Neural cell (in vitro differentiated cells): ENCODE measurements at regions not wholly inside any gene's neighbourhood (a gene's known extent, or its start where the extent isn't known, plus 50 kb on each side); places are given as distances from the start of the nearest gene placed in this dataset.

Source experiments
- H2AFZ ChIP-seq: fragments of 200-600, 300-800 bp; sonication (generic), shearing (Covaris generic); 2 replicates; pipeline ENCODE4 v1.6.0; 2014; ENCODE audit warnings: low read depth, mild to moderate bottlenecking, antibody characterized with exemption, low read length, moderate library complexity
- H3F3A ChIP-seq: fragments of 200-600 bp; shearing (Covaris generic); 2 replicates; pipeline ENCODE4 v1.6.1; 2016; ENCODE audit warnings: mild to moderate bottlenecking, moderate library complexity, mixed read lengths, antibody characterized with exemption, low read length; ENCODE audit not compliant: insufficient read depth, poor library complexity, severe bottlenecking
- H3K27ac ChIP-seq: fragments of 200-600, 300-800 bp; sonication (generic), shearing (Covaris generic); 2 replicates; pipeline ENCODE4 v1.5.1; 2014; ENCODE audit warnings: mild to moderate bottlenecking, low read length, moderate library complexity
- H3K27me3 ChIP-seq: fragments of 300-800, 200-600 bp; sonication (generic), shearing (Covaris generic); 2 replicates; pipeline ENCODE4 v1.6.0; 2014; ENCODE audit warnings: mild to moderate bottlenecking, low read depth, low read length, moderate library complexity; ENCODE audit not compliant: insufficient read depth
- H3K36me3 ChIP-seq: fragments of 300-800, 200-600 bp; sonication (generic), shearing (Covaris generic); 2 replicates; pipeline ENCODE4 v1.5.1; 2014; ENCODE audit warnings: mild to moderate bottlenecking, antibody characterized with exemption, low read length, moderate library complexity; ENCODE audit not compliant: insufficient read depth
- H3K4me2 ChIP-seq: fragments of 300-800, 200-600 bp; sonication (generic), shearing (Covaris generic); 2 replicates; pipeline ENCODE4 v1.6.0; 2014; ENCODE audit warnings: mild to moderate bottlenecking, low read length
- H3K4me3 ChIP-seq: fragments of 300-800, 200-600 bp; sonication (generic), shearing (Covaris generic); 2 replicates; pipeline ENCODE4 v1.5.1; 2014; ENCODE audit warnings: mild to moderate bottlenecking, low read length, moderate library complexity
- H3K79me2 ChIP-seq: fragments of 200-600 bp; shearing (Covaris generic); replicated peaks from 2 replicates; pipeline ENCODE4 v1.6.0; 2014; ENCODE audit warnings: mild to moderate bottlenecking, low read length, moderate library complexity; ENCODE audit not compliant: insufficient read depth
- H3K9ac ChIP-seq: fragments of 300-800, 200-600 bp; sonication (generic), shearing (Covaris generic); 2 replicates; pipeline ENCODE4 v1.6.1; 2016; ENCODE audit warnings: mild to moderate bottlenecking, low read length, mixed read lengths
- H3K9me2 ChIP-seq: fragments of 200-600 bp; shearing (Covaris generic); 2 replicates; pipeline ENCODE4 v1.6.1; 2016; ENCODE audit warnings: mild to moderate bottlenecking, low read length, mixed read lengths; ENCODE audit not compliant: insufficient read depth
- H3K9me3 ChIP-seq: fragments of 200-600, 300-800 bp; sonication (generic), shearing (Covaris generic); 2 replicates; pipeline ENCODE4 v1.6.1; 2016; ENCODE audit warnings: mild to moderate bottlenecking, mixed run types, low read length, moderate library complexity, mixed read lengths
- H4K20me1 ChIP-seq: fragments of 200-600 bp; shearing (Covaris generic); 2 replicates; pipeline ENCODE4 v1.6.1; 2016; ENCODE audit warnings: mild to moderate bottlenecking, mixed run types; ENCODE audit not compliant: insufficient read depth
- EP300 ChIP-seq: fragments of 450-650 bp; conservative IDR thresholded peaks from 2 replicates; pipeline ENCODE4 v1.6.1; 2014; ENCODE audit warnings: antibody characterized with exemption, mild to moderate bottlenecking, moderate library complexity; ENCODE audit not compliant: poor library complexity, severe bottlenecking
- EZH2 ChIP-seq: fragments of 200-600, 300-800 bp; shearing (Covaris generic), sonication (generic); IDR thresholded peaks from 2 replicates; pipeline ENCODE4 v1.6.1; 2014; ENCODE audit warnings: antibody characterized with exemption, low read length, borderline replicate concordance, mild to moderate bottlenecking; ENCODE audit not compliant: insufficient read depth, poor library complexity, severe bottlenecking
- MXI1 ChIP-seq: fragments of 450-650 bp; conservative IDR thresholded peaks from 2 replicates; pipeline ENCODE4 v1.6.1; 2014; ENCODE audit warnings: antibody characterized with exemption, mild to moderate bottlenecking; ENCODE audit not compliant: poor library complexity, severe bottlenecking
- POLR2AphosphoS5 ChIP-seq: IDR thresholded peaks from 2 replicates; pipeline ENCODE4 v1.6.1; 2012
- RAD21 ChIP-seq: fragments of 450-650 bp; conservative IDR thresholded peaks from 2 replicates; pipeline ENCODE4 v1.6.1; 2014; ENCODE audit warnings: antibody characterized with exemption, mild to moderate bottlenecking, moderate library complexity
- REST ChIP-seq: IDR thresholded peaks from 2 replicates; pipeline ENCODE4 v1.6.1; 2012; ENCODE audit warnings: borderline replicate concordance
- SMC3 ChIP-seq: fragments of 450-650 bp; conservative IDR thresholded peaks from 2 replicates; pipeline ENCODE4 v1.6.1; 2014; ENCODE audit warnings: antibody characterized with exemption, mild to moderate bottlenecking, moderate library complexity; ENCODE audit not compliant: poor library complexity
- TAF1 ChIP-seq: IDR thresholded peaks from 2 replicates; pipeline ENCODE4 v1.6.1; 2012; ENCODE audit warnings: low read depth
- TF ChIP-seq, protein P1 (sequence below): fragments of 450-650 bp; IDR thresholded peaks from 2 replicates; pipeline ENCODE4 v1.5.1; 2014; ENCODE audit warnings: antibody characterized with exemption, mild to moderate bottlenecking, moderate library complexity; ENCODE audit not compliant: poor library complexity, severe bottlenecking

DNA sequence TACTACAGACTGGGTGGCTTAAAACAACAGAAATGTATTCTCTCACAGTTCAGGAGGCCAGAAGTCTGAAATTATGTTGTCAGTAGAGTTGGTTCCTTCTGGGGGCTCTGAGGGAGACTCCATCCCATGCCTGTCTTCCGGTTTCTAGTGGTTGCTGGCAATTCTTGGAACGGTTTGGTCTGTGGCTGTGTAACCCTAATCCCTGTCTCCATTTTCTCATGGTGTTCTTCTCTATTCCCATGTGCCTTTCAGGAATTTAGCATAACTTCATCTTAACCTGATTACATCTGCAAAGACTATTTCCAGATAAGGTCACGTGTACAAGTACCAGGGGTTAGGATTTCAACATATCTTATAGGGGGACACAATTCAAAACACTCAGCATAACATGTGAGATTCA, 73.2 kb downstream of the FAM241B start:
- Histone ChIP-seq H3K27me3 (no peaks in the 10 kb centered on the region), H3F3A (no peaks in the 10 kb centered on the region), H3K9ac (no peak overlapping the region), H4K20me1 (no peaks in the 10 kb centered on the region), H3K79me2 (no peaks in the 10 kb centered on the region), H3K9me2 (no peaks in the 10 kb centered on the region), H2AFZ (no peak overlapping the region), H3K9me3 (no peaks in the 10 kb centered on the region), H3K27ac (no peak overlapping the region), H3K4me2 (no peak overlapping the region), H3K36me3 (no peaks in the 10 kb centered on the region), H3K4me3 (no peak overlapping the region)
- no peak for TF ChIP-seq TAF1
- no peak for TF ChIP-seq EP300
- TF ChIP-seq REST = no peak
- TF ChIP-seq POLR2AphosphoS5 = no peak
- no peak for TF ChIP-seq MXI1
- no peak for TF ChIP-seq EZH2
- no peak for TF ChIP-seq RAD21
- no peak for TF ChIP-seq SMC3
- TF ChIP-seq, protein P1, sequence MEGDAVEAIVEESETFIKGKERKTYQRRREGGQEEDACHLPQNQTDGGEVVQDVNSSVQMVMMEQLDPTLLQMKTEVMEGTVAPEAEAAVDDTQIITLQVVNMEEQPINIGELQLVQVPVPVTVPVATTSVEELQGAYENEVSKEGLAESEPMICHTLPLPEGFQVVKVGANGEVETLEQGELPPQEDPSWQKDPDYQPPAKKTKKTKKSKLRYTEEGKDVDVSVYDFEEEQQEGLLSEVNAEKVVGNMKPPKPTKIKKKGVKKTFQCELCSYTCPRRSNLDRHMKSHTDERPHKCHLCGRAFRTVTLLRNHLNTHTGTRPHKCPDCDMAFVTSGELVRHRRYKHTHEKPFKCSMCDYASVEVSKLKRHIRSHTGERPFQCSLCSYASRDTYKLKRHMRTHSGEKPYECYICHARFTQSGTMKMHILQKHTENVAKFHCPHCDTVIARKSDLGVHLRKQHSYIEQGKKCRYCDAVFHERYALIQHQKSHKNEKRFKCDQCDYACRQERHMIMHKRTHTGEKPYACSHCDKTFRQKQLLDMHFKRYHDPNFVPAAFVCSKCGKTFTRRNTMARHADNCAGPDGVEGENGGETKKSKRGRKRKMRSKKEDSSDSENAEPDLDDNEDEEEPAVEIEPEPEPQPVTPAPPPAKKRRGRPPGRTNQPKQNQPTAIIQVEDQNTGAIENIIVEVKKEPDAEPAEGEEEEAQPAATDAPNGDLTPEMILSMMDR = no peak

DNA sequence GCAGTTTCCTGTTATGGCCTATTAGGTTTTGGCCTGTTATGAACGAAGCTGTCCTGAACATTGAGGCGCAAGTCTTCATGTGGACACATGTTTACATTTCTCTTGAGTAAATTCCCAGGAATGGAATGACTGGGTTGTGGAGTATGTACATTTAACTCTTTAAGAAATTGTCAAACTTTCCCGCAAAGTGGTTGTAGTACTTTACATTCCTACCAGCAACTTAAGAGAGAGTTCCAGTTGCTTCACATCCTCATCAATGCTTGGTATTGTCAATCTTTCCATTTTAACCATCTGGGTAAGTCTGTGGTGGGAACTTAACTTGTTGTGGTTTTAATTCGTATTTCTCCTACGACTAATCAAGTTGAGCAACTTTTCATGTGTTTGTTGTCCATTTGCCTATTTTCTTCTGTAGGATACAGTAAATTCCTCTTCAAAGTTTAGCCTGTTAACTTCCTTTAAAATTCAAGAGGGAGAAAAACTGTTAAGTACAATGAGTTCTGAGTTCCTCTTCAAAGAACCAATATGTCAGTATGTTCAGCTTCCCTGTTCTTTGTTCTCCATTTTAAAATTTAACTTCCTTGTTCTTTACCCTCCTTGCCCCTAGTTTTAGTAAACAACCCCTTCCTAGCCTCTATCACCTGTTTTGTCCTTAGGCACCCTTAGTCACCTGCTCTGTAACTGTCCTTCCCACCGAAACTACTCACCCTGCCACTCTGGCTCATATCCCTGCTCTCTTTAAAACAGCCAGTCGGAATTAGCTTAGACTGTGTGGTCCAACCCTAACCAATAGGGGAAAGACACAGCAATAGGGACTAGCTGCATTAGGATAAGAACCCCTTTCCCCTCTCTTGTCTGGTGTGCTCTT, 74.0 kb downstream of the FAM241B start:
- no peak overlapping the region for H3K4me3 ChIP-seq
- no peaks in the 10 kb centered on the region for H3K9me3 ChIP-seq
- no peak overlapping the region for H2AFZ ChIP-seq
- H3K4me2 ChIP-seq = no peak overlapping the region
- H3K9ac ChIP-seq = no peak overlapping the region
- no peak overlapping the region for H3K27ac ChIP-seq
- H3K79me2 ChIP-seq = no peaks in the 10 kb centered on the region
- H3K9me2 ChIP-seq = no peaks in the 10 kb centered on the region
- H4K20me1 ChIP-seq = no peaks in the 10 kb centered on the region
- no peaks in the 10 kb centered on the region for H3F3A ChIP-seq
- no peaks in the 10 kb centered on the region for H3K27me3 ChIP-seq
- no peaks in the 10 kb centered on the region for H3K36me3 ChIP-seq
- TF ChIP-seq EZH2 = no peak
- TF ChIP-seq SMC3 = no peak
- no peak for TF ChIP-seq MXI1
- TF ChIP-seq EP300 = no peak
- no peak for TF ChIP-seq TAF1
- no peak for TF ChIP-seq POLR2AphosphoS5
